Suprapubic skin (tissue), 4 donors: ENCODE measurements at regions not wholly inside any gene's neighbourhood (a gene's known extent, or its start where the extent isn't known, plus 50 kb on each side); places are given as distances from the start of the nearest gene placed in this dataset.
"Not testable (repeated sequence)": the region's sequence is repeated elsewhere in the genome, so short reads cannot be mapped to it uniquely, and the experiment has no call there.

ENCODE experiments used
- DNase-seq, 2 donors: peaks; one replicate each; pipeline ENCODE4 v3.0.0-alpha.2; 2019; ENCODE audit warnings: low spot score in 2 of 2
- H3K27ac ChIP-seq: fragments of 200-600 bp; sonication (generic); one replicate; pipeline ENCODE4 v1.5.1; 2019
- H3K27me3 ChIP-seq: fragments of 200-600 bp; sonication (generic); one replicate; pipeline ENCODE4 v1.5.1; 2019
- H3K36me3 ChIP-seq: fragments of 200-600 bp; sonication (generic); one replicate; pipeline ENCODE4 v1.5.1; 2019
- H3K4me1 ChIP-seq: fragments of 200-600 bp; sonication (generic); one replicate; pipeline ENCODE4 v1.5.1; 2019
- H3K4me3 ChIP-seq: fragments of 200-600 bp; sonication (generic); one replicate; pipeline ENCODE4 v1.5.1; 2019; ENCODE audit warnings: mild to moderate bottlenecking
- H3K9me3 ChIP-seq: fragments of 200-600 bp; sonication (generic); one replicate; pipeline ENCODE4 v1.5.1; 2019
- CTCF ChIP-seq, 2 donors: fragments of 200-600 bp in 1 of 2; fragments of 450-650 bp in 1 of 2; sonication (generic) in 1 of 2; IDR thresholded peaks; one replicate each; pipeline ENCODE4 v1.5.1; 2016 to 2019; ENCODE audit warnings: antibody characterized with exemption in 2 of 2, mild to moderate bottlenecking in 1 of 2, moderate library complexity in 1 of 2
- EP300 ChIP-seq: sonication (generic); formaldehyde crosslinking; IDR thresholded peaks from one replicate; pipeline ENCODE4 v1.6.1; 2017; ENCODE audit warnings: antibody characterized with exemption
- POLR2A ChIP-seq, 2 donors: fragments of 450-650 bp; IDR thresholded peaks; one replicate each; pipeline ENCODE4 v1.6.1; 2017; ENCODE audit warnings: antibody characterized with exemption in 2 of 2, mild to moderate bottlenecking in 2 of 2, moderate library complexity in 2 of 2
- POLR2AphosphoS5 ChIP-seq, 3 donors: sonication (generic); formaldehyde crosslinking; IDR thresholded peaks; one replicate each; pipeline ENCODE4 v1.6.1; 2017; ENCODE audit warnings: antibody characterized with exemption in 3 of 3
- WGBS: methylation state at CpG from one replicate; pipeline ENCODE4 v1.1.5; 2018; 5-methylcytosine and 5-hydroxymethylcytosine counted together

DNA sequence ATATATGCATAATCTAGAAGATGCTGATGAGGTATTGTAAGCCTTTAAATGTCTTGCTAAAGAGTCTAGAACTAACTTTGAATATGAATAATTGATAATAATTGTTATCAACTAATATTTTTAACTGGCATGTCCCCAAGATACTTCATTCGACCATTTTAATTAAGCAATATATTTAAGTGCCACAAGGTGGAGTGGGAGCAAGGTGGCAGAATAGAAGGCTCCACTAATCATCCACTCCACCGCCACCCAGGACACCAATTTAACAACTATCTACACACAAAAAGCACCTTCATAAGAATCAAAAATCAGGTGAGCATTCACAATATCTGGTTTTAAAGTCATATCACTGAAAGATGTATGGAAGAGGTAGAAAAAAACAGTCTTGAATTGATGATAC lies 409.6 kb downstream of the SEC23A start:
- no peaks in the 10 kb centered on the region for H3K27me3 ChIP-seq

GRCh38 chr14:38669027-38669426 lies 413.1 kb upstream of the CLEC14A start:
- no peak overlapping the region for H3K4me3 ChIP-seq
- TF ChIP-seq POLR2AphosphoS5 (IDR thresholded peaks at IDR 0.05), result no peak
- no peak for TF ChIP-seq CTCF (IDR thresholded peaks at IDR 0.05)
- no peak for TF ChIP-seq EP300
- TF ChIP-seq POLR2A (IDR thresholded peaks at IDR 0.05), result no peak
- 85% methylated on average over 3 of the region's 3 CpGs for WGBS

More for the DNA sequence above, 409.6 kb downstream of the SEC23A start:
- Histone ChIP-seq H3K4me3 (no peak overlapping the region), H3K27ac (no peak overlapping the region), H3K9me3 (no peaks in the 10 kb centered on the region), H3K36me3 (no peaks in the 10 kb centered on the region), H3K4me1 (no peaks in the 10 kb centered on the region)
- TF ChIP-seq POLR2A (IDR thresholded peaks at IDR 0.05) (no peak), CTCF (IDR thresholded peaks at IDR 0.05) (no peak), EP300 (no peak), POLR2AphosphoS5 (IDR thresholded peaks at IDR 0.05) (no peak)
- no peak for DNase-seq
- 66% methylated on average over 2 of the region's 2 CpGs for WGBS

GRCh38 chr14:38663382-38663781 lies 407.5 kb upstream of the CLEC14A start:
- 90% methylated on average over 1 of the region's 1 CpG for WGBS
- no peaks in the 10 kb centered on the region for H3K4me1 ChIP-seq
- no peaks in the 10 kb centered on the region for H3K36me3 ChIP-seq
- no peak overlapping the region for H3K27ac ChIP-seq
- H3K27me3 ChIP-seq, result no peaks in the 10 kb centered on the region
- no peak overlapping the region for H3K4me3 ChIP-seq
- DNase-seq, result no peak
- TF ChIP-seq EP300 (no peak), POLR2A (IDR thresholded peaks at IDR 0.05) (no peak)
- H3K9me3 ChIP-seq, result no peaks in the 10 kb centered on the region

More at GRCh38 chr14:38669027-38669426, 413.1 kb upstream of the CLEC14A start:
- no peaks in the 10 kb centered on the region for H3K4me1 ChIP-seq
- no peak overlapping the region for H3K27ac ChIP-seq
- no peaks in the 10 kb centered on the region for H3K36me3 ChIP-seq
- DNase-seq, result no peak
- no peaks in the 10 kb centered on the region for H3K9me3 ChIP-seq
- no peaks in the 10 kb centered on the region for H3K27me3 ChIP-seq

DNA sequence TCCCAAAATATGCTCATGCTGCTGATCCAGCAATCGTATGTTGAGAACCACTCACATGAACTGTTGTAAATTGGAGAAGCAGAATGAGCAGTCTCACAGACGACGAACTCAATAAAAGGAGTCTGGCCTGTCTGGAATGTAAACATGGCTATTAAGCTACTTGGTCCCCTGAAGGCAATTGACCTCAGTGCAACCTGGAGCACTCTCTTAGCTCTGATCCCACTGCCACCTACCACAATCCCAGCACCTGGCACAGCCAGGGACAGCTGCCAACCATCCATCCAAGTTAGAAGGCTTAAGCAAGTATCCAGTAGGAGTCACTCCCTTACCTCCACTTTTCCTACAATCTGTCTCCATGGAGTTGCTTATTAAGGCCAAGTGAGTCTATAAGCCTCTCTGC lies 406.9 kb upstream of the CLEC14A start:
- DNase-seq, result no peak
- TF ChIP-seq EP300, result no peak
- TF ChIP-seq POLR2AphosphoS5 (IDR thresholded peaks at IDR 0.05), result no peak
- TF ChIP-seq POLR2A (IDR thresholded peaks at IDR 0.05), result no peak
- TF ChIP-seq CTCF (IDR thresholded peaks at IDR 0.05), result no peak
- 61% methylated on average over 3 of the region's 3 CpGs for WGBS

GRCh38 chr14:38646391-38646790 lies 390.5 kb upstream of the CLEC14A start:
- Histone ChIP-seq H3K4me3 (no peak overlapping the region), H3K27me3 (no peaks in the 10 kb centered on the region), H3K4me1 (no peaks in the 10 kb centered on the region), H3K36me3 (no peaks in the 10 kb centered on the region), H3K27ac (no peak overlapping the region), H3K9me3 (no peaks in the 10 kb centered on the region)
- DNase-seq, result no peak
- 75% methylated on average over 2 of the region's 2 CpGs for WGBS
- no peak for TF ChIP-seq POLR2AphosphoS5 (IDR thresholded peaks at IDR 0.05)
- no peak for TF ChIP-seq EP300
- TF ChIP-seq CTCF (IDR thresholded peaks at IDR 0.05), result no peak
- no peak for TF ChIP-seq POLR2A (IDR thresholded peaks at IDR 0.05)

More for the DNA sequence above, 406.9 kb upstream of the CLEC14A start:
- no peaks in the 10 kb centered on the region for H3K4me1 ChIP-seq
- H3K27me3 ChIP-seq, result no peaks in the 10 kb centered on the region
- no peak overlapping the region for H3K27ac ChIP-seq
- H3K36me3 ChIP-seq, result no peaks in the 10 kb centered on the region
- no peaks in the 10 kb centered on the region for H3K9me3 ChIP-seq
- no peak overlapping the region for H3K4me3 ChIP-seq

DNA sequence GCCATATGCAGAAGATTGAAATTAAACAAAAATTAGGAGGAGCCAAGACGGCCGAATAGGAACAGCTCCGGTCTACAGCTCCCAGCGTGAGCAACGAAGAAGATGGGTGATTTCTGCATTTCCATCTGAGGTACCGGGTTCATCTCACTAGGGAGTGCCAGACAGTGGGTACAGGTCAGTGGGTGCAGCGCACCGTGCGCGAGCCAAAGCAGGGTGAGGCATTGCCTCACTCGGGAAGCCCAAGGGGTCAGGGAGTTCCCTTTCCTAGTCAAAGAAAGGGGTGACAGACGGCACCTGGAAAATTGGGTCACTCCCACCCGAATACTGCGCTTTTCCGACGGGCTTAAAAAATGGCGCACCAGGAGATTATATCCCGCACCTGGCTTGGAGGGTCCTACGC lies 379.0 kb upstream of the CLEC14A start:
- DNase-seq, H3K9me3 ChIP-seq: not testable (repeated sequence)
- 97% methylated on average over 14 of the region's 19 CpGs for WGBS

More for the DNA sequence above, 379.0 kb upstream of the CLEC14A start:
- H3K4me3 ChIP-seq, H3K27ac ChIP-seq, H3K4me1 ChIP-seq, H3K27me3 ChIP-seq, H3K36me3 ChIP-seq: not testable (repeated sequence)
